ENCODE measurements at regions not wholly inside any gene's neighbourhood (a gene's known extent, or its start where the extent isn't known, plus 50 kb on each side); places are given as distances from the start of the nearest gene placed in this dataset.

- TF ChIP-seq MYC (IDR thresholded peaks at IDR 0.05; ENCODE audit: low read depth, low read length): no peak
- no peak overlapping the region for H3K4me3 ChIP-seq (ENCODE audit: low read depth, low read length)
- no peak for DNase-seq (ENCODE audit: low read depth)
These were observed 72.9 kb upstream of the VRK2 start for GRCh38 chr2:57973621-57974186.

- TF ChIP-seq MAX (IDR thresholded peaks at IDR 0.05; ENCODE audit: low read depth, low read length) (no peak), MYC (IDR thresholded peaks at IDR 0.05; ENCODE audit: low read depth, low read length) (no peak), CTCF (IDR thresholded peaks at IDR 0.05; ENCODE audit: low read depth, low read length) (no peak), POLR2A (IDR thresholded peaks at IDR 0.05; ENCODE audit: extremely low read depth, insufficient read length) (no peak)
- no peak for DNase-seq (ENCODE audit: low read depth)
- no peak overlapping the region for H3K4me3 ChIP-seq (ENCODE audit: low read depth, low read length)
These were observed 67.4 kb upstream of the VRK2 start for GRCh38 chr2:57979158-57979557.

DNA sequence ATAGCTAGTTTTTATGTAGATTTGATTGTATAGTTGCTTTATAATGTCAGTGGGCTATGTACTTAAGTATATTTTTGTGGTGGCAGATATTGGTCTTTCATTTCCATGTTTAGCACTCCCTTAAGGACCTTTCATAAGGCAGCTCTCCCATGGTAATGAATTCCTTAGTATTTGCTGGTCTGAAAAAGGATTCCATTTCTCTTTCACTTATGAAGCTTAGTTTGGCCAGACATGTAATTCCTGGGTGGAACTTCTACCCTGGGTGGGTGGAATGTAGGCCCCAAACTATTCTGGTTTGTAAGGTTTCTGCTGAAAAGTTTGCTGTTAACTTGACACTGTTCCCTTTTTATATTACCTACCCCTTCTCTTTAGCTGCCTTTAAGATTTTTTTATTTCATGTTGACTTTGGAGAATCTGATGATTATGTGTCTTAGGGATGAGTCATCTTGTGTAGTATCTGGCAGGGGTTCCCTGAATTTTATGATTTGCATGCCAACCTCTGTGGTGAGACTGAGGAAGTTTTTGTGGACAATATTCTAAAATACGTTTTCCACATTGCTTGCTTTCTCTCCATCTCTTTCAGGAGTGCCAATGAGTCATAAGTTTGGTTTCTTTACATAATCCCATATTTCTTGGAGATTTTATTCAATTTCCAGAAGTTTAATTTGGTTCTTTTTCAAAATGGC, 65.4 kb upstream of the VRK2 start:
- no peak for DNase-seq (ENCODE audit: low read depth)

GRCh38 chr2:57987835-57988573, 58.6 kb upstream of the VRK2 start:
- TF ChIP-seq MAX (IDR thresholded peaks at IDR 0.05; ENCODE audit: low read depth, low read length) (no peak), CTCF (IDR thresholded peaks at IDR 0.05; ENCODE audit: low read depth, low read length) (no peak), POLR2A (IDR thresholded peaks at IDR 0.05; ENCODE audit: extremely low read depth, insufficient read length) (no peak), MYC (IDR thresholded peaks at IDR 0.05; ENCODE audit: low read depth, low read length) (no peak)
- H3K4me3 ChIP-seq (ENCODE audit: low read depth, low read length): no peak overlapping the region
- no peak for DNase-seq (ENCODE audit: low read depth)

More for the DNA sequence above, 65.4 kb upstream of the VRK2 start:
- no peak for TF ChIP-seq MYC (IDR thresholded peaks at IDR 0.05; ENCODE audit: low read depth, low read length)
- no peak for TF ChIP-seq CTCF (IDR thresholded peaks at IDR 0.05; ENCODE audit: low read depth, low read length)
- no peak for TF ChIP-seq MAX (IDR thresholded peaks at IDR 0.05; ENCODE audit: low read depth, low read length)
- no peak for TF ChIP-seq POLR2A (IDR thresholded peaks at IDR 0.05; ENCODE audit: extremely low read depth, insufficient read length)
- H3K4me3 ChIP-seq (ENCODE audit: low read depth, low read length): no peak overlapping the region

DNA sequence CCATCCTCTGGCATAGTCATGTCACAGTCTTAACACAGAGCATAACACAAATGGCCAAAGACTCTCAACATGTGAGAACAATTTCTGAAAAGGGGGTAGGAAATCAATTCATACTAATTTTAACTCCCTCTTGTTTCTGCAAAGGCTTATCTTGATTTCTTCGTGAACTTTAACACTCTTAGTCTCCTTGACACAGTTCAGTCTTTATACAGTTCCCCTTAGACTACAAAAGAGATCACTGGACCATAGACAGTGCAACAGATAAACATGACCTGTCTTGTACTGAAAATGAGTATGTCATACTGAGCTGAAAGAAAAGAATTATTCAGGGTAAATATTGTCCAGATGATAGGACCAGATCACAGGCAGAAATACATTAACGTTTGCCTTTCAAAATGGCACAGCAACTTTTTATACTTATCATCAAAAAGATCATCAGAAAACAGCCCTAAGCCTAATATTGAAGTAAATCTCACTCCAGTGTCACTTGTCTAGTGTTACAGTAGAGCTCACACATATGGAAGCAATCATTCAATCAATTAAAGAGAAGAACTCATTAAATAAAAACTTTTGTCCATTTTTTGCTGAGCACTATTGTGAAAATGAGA, 56.4 kb upstream of the VRK2 start:
- TF ChIP-seq POLR2A (IDR thresholded peaks at IDR 0.05; ENCODE audit: extremely low read depth, insufficient read length) (no peak), CTCF (IDR thresholded peaks at IDR 0.05; ENCODE audit: low read depth, low read length) (no peak), MYC (IDR thresholded peaks at IDR 0.05; ENCODE audit: low read depth, low read length) (no peak)
- no peak for DNase-seq (ENCODE audit: low read depth)
- H3K4me3 ChIP-seq (ENCODE audit: low read depth, low read length): no peak overlapping the region

All from NB4 (cell line).